ENCODE measurements at regions not wholly inside any gene's neighbourhood (a gene's known extent, or its start where the extent isn't known, plus 50 kb on each side); places are given as distances from the start of the nearest gene placed in this dataset.

- TF ChIP-seq CTCF (IDR thresholded peaks at IDR 0.05; ENCODE audit: poor library complexity): no peak
- no peak for TF ChIP-seq EZH2 (IDR thresholded peaks at IDR 0.05; ENCODE audit: borderline replicate concordance)
Measured at GRCh38 chr2:176769021-176769420, 443.6 kb upstream of the HNRNPA3 start.
